C1 segment of cervical spinal cord (tissue), 14 donors: ENCODE measurements at regions not wholly inside any gene's neighbourhood (a gene's known extent, or its start where the extent isn't known, plus 50 kb on each side); places are given as distances from the start of the nearest gene placed in this dataset.

ENCODE experiments used
- DNase-seq, 14 donors: peaks; one replicate each; lab custom pipeline; 2025; lab: John Stamatoyannopoulos, UW

DNA sequence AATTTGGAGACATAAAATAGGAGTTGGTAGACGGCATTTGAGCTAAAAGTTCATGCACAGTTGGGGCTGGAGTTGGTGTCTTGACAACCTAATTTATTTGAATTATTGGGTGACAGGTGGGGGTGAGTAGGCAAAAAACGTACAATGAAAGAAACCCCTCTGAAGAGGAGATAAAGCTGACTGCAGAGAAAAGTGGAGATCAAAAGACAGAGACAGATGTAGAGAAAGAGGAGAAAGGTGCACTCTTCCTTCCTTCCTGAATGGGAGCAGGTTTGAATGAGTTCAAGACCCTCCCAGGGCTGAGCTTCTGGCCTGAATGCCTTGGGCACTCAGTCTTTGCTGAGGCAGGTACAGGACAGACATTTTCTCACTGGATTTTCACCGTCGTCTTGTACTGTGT is 284.3 kb downstream of the DHX35 start:
- DNase-seq, result no peak

DNA sequence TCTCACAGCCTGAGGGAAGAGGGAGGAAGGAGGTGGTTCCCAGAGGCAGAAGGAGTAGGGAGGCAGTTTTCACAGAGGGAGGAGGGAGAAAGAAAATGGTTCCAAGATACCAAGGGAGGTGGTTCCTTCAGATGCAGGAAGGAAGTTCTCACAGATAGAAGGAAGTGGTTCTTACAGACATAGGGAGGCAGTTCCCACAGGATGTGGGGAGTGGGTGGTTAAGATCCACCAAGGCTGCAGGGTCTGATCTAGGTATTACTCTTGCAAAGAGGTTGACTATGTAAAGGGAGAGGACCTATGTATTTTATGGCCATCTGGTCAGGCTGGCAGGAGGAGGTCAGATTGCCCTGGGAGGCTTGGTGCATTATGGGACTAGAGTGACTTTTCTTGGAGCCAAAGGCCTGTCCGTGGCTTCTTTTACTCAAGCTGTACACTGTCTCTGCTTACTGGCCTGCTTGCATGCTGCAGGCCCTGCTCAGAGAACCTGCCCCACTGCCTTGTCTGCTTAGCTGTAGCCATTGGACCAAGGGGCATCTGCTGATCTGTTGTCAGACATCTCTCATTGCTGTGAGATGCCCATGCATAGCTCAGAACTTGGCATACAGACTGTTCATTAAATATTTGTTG is 283.7 kb downstream of the DHX35 start:
- DNase-seq, result no peak

DNA sequence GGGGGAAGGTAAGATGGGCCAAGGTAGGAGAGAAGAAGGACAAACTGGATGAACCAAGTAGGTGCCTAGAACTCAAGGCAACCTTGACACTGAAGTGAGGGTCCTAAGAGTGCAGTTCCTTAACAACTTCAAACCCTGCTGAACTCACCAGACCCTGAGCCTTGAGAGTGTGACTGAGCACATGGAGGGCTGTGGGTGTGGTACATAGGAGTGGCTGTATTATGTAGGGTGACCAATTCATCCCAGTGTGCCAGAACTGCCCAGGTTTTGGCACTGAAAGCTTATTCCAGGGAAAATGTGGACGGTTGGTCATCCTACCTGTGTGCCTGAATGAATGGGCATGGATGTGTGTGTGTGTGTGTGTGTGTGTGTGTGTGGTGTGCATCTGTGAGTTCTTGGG is 281.8 kb downstream of the DHX35 start:
- no peak for DNase-seq

DNA sequence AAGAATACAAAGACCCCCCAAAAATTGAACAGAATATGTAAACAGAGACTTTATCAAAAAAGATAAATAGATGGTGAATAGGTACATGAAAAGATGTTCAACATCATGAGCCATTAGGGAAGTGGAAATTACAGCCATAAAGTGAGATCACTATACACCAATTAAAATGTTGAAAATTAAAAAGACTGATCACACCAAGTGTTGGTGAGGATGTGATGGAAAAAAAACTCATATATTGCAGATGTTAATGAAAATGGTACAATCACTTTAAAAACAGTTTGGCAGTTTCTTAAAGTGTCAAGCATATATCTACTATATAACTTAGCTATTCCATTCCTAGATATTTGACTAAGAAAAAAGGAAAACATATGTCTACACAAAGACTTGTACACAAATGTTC is 280.5 kb downstream of the DHX35 start:
- no peak for DNase-seq

DNA sequence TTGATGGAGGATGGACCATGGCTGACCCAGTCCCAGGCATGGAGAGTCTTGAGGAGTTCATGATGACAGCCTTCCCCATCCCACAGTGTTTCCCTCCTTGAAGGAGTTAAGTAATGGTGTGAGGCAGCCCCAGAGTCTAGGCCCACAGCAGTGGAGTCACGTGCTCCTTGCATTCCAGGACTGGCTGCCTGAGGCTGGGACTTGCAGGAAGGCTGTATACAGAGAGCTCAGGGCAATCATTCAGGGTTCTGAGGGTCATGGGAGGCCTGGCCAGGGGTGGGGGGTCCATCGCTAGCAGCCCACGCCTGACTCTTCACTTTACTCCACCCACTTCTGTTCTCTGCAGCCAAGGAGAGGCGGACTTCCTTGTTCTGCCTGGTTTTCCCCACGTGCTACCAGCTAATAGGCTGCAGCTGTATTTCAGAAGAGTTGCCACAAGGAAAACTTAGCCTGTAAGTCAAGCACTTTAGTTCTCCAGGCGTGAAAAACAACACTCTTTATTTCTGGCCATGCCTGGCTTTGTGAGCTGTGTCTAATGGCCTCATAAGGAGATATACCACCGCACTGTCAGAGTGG is 272.5 kb downstream of the DHX35 start:
- no peak for DNase-seq

DNA sequence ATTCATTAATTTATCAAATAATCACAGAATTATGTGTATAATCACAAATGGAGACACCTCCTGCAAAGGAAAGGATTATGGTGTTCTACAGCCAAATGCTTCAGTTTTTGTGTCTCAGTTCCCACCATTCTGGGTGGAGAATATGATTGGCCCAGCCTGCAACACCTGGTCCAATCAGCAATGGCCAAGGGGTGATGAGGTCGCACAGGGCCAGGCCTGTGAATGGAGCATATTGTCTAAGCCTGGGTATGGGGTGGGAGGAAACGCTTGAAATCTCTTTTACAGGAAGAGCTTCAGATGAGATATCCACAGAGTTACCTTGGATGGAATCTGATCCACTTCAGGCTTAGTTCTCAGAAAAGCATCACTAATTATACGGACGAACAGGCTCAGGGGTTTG is 271.6 kb downstream of the DHX35 start:
- no peak for DNase-seq

DNA sequence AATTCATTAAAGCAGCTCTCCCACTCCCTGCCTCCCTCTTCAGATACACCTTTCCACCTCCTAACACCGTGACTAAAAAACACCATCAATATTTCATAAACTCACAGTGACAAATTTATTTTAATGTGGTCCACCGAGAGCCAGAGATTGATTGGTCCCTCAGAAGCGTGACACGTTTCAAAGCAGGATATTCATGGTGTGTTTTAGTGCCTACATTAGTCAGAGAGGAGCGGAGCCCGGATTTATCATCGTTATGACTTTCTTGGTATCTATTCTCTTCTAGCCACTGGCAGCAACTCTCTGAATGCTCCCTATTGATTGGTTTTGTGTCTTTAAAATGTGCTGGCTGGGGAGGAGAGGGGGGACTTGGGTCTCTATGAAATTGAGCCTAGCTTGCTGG is 265.3 kb downstream of the DHX35 start:
- DNase-seq, result no peak

DNA sequence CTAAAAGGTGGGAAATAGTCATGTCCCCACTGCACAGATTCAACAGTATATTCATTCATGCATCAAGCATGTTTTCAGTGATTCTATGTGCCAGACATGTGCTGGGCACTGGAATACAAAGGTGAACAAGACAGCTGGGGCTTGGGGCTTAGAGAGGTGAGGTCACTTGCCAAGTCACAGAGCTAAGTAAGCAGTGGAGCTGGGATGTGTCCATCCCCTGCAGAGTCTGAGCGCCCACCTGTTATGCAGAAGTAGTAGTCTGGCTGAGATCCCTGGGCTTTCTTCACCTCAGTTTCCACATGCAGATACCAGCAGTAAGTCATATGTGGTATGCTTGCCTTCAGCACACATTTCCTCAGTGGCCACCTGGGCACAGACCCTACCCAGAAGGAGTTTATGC is 263.8 kb downstream of the DHX35 start:
- DNase-seq, result no peak

DNA sequence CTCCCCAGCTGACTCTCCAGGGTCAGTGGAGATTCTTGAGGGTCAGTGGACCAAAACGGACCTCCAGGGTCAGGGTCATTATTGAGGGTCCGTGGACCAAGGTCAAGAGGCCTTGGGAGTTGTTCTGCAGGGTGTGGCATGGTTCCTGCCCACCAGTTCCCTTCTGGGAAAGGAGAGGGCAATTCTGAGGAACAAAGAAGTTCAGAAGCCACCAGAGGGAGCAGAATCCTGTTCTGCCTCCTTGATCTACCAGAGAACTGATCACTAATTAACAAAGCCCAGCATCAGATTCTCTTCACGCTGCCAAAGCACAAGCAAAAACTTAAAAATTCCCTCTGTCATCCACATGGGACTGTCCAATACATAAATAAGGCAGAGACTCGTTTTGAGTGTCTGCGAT is 263.4 kb downstream of the DHX35 start:
- no peak for DNase-seq

DNA sequence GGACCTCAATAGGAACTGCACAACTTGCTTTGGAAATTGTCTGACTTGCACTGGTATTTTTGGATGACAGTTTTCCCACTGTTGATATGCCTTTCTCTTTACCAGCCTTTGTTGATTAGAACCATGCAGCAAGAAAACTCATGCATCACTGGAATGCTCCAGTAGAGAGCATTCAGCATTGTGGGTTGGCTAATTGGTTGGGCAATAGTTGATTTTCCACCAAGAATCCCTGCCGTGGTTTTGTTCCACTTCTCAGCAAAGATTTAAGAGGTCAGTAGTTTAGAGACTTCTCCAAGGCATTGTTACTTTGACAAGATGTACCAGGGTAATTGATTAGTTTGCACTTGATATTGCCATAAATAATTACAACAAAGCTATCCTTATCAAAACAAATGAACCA is 260.0 kb downstream of the DHX35 start:
- no peak for DNase-seq

DNA sequence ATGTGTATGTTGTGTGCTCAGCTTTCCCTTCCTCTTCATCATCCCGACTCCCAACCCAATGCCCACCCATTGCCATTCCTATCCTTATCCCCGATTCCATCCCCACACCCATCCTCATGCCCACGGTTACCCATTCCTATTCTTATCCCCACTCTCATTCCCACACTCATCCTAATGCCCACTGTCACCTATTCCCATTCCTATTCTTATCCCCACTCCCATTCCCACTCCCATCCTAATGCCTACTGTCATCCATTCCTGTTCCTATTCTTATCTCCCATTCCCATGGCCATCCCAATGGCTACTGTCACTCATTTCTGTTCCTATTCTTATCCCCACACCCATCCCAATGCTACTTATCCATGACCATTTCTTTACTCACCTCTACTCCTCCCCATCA is 254.1 kb downstream of the DHX35 start:
- no peak for DNase-seq

DNA sequence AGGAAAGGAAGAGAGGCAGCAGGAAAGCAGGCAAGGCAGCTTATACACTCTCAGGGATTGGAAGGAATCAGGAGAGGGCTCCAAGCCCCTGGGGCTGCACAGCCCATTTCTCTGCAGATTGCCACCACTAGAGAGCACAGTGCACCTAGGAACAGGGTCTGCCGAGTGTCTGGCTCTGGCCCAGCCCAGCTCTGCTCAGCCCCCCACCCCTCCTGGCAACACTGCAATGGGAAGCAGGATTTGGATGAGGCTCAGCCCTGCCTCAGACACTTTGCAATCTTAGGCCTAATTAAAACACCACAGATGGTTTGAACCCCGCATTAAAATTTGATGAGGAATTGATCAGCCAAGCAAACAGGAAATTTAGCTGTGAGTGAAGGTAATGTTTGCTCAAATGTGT is 252.7 kb downstream of the DHX35 start:
- no peak for DNase-seq

DNA sequence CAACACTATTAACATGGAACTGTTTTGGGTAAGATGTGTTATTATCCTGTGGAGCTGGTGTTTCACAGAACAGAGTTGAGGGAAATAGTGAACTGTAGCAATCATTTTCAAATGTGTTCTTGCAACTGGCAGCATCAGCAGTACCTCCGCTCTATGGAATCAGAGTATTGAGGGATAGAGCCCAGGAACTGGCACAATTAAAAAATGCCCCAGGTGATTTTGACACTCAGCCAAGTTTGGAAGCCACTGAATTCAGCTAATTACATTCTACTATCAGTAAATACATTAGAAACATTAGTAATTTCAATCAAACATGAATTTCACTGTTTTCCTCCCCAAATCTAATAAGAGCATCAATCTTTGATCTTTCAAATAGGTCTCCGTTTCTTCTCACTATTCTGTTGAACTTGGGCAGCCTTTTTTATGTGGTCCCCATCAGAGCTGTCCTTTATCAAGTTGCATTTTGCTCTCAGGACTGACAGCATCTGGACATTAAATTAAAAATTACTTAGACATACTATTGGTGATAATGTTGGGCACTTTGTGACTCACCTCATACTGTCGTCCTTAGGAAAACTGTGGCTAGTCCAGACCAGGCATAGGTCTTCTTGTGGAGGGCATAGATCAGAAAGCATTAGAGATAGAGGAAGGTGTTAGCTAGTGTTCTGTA is 251.5 kb downstream of the DHX35 start:
- no peak for DNase-seq

DNA sequence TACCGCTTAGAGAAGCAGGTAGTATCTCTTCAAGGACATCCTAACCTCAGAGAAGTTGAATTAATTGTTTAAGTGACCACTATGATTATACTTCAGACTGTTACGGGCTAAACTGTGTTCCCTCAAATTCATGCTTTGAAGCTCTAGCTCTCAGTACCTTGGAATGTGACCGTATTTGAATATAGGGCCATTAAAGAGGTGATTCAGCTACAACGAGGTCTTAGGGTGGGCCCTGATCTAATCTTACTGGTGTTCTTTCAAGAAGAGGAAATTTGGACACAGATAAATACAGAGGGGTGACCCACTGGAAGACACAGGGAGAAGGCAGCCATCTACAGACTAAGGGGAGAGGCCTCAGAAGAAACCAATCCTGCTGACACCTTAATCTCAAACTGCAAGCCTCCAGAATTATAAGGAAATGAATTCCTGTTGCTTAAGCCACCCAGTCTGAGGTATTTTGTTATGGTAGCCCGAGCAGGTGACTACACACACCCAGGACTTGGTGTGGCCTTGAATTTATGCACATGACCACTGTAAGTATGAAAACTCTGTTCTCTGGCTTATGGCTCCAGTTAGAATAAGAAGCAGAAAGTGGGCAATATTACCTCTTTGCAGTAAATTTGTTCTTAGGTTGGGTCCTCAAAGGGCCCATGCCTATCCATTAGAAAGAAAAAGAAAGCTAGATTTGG is 249.1 kb downstream of the DHX35 start:
- DNase-seq, result no peak

DNA sequence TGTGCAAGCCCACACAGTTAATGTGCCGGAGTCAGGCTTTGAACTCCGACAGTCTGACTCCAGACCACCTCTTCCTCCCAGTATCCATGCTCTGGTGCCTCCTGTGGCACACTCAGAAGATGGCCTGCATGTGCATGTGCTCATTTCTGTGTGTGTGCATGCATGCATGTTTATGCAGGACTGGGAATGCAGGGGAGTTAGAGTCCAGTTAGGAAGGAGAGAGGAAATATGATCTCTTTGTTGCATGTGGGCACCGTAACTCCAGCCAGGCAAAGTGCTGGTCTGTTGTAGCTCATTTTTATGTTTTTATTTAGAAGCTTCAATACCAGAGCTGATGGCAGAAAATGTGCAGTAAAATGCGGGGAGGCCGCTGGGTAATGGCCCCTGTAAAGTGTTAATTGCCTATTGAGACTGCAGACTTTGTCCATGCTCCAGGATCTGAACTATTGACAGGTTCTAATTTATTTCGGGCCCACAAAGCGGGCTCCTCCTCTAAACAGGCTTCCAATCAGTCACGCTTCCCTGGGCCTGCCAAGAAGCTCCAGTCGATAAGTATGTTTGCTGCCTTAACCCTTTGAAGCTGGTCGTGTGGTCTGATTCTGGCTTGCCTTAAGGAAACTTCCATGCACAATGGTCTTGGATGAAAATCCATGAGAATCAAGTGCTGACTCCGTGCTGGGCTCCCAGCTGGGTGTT is 248.3 kb downstream of the DHX35 start:
- no peak for DNase-seq

DNA sequence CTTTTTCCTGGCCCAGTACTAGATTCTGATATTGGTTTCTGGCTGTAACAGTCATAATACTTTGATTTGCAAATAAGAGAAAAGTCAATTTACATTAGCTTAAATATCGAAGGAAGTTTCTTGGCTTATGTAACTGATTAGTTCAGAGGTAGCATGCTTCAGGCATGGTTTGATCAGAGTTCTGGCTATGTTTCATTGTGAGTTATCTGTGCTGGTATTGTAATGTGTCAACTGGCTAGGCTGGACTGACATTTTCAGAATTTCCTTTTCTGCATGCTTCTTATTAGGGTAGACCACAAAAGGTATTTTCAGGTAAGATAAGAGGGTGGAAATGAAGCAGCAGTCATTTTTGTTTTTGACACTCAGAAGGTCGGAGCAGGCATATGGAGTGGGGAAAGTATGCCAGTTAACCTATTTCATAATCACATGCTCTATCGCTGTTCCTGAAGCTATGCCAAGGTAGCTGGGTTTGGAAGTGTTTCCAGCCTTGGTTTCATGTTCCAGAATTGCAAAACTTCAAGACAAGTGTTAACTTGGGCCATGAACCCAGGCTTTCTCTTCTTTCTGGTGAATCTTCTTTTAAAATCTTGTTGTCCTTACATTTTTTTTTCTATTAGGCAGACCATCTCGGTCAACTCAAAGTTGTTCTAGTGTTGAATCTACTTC is 244.9 kb downstream of the DHX35 start:
- DNase-seq, result no peak

DNA sequence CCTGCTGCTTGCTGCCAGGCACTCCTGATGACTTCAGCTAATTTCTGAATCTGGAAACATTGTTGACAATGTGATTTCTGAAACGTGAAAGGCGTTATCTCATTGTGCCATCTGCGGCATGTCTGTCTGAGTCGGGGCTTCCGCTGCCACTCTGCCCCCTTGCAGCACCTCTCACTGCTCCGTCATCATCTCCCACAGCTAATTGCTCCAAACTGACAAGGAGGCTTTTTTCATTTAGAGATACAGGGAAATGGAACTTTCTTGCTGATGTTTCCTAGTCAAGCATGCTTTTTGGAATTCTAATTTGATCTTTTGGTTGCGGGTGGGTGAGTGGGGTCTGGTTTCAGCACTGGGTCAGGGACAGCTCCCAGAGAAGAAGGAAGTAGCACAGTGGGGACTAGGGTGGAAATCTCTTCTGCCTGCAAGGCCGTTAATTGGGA is 233.5 kb downstream of the DHX35 start:
- DNase-seq, result no peak

DNA sequence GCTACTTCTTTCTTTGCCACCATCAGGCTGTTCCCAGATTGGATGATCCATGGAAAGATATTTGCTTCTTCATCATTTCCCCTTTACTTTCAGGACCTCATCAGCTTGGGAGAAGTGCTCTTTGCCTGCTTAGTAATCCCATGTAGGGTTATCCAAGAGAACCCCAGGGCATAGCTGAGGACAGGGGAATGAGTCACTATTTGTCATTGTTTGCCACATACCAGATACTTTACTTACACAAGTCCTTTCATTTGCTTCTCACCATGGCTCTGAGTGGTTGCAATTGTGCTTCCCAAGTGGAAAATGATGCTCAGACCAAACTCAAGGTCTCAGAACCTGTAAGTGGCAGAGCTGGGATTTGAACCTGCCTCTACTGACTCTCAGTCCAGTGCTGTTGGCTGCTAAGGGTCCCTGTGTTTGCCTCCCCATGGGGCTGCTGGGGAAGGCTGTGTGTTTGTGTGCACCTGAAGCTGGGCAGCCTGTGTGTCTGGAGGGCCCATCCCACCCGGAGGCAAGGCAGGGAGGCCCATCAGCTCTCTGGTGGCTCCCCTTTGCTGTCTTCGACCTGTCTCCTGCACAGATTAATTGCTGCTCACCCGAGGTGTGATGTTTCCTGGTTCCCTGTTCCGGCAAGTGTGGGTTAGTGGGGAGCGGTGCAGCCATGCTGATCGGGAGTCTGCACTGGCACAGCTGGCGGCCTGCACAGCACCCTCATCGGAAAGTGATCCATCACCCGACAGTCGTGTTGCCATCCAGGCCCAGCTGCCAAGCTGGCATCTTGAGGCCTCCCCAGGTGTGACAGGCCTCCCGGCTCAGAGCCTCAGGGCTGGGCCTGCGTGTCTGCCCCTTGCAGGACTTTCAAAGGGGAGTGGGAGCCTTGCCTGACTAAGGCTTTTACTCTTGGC is 228.8 kb downstream of the DHX35 start:
- no peak for DNase-seq

DNA sequence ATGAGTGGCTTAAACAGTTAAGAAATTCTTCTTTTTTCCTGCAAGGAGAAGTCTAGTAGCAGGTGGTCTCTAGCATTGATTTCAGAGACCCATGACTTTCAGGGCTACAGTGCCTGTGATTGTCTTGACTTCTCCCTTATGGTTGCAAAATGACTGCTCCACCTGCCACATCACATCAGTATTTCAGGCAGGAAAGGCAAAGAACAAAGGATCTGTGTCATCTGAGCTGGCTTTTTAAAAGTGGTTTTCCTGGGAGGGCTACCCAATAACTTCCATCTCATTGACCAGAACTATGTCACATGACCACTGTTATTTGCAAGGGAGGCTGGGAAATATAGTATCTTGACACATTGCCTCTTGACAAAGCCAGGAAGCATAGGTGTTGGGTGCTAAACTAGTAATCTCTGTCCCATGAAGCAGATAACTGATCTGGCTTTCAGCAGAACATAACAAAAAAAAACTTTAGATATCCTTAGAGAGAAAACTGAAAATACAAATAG is 226.2 kb downstream of the DHX35 start:
- no peak for DNase-seq

DNA sequence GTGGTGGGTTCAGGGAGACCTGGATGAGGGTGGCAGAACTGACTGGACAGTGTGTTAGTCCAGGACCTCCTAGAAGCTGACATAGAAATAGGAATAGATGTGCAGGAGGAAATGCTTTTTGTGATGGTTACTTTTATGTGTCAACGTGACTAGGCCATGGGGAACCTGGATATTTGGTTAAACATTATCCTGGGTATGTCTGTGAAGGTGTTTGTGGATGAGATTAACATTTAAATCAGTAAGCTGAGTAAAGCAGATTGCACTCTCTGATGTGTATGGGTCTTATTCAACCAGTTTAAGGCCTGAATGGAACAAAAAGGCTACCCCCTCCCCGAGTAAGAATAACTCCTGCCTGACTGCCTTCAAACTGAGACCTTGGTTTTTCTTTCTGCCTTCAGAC is 219.3 kb downstream of the DHX35 start:
- no peak for DNase-seq
